PC-9 (cell line): ENCODE measurements at regions not wholly inside any gene's neighbourhood (a gene's known extent, or its start where the extent isn't known, plus 50 kb on each side); places are given as distances from the start of the nearest gene placed in this dataset.

Source experiments
- BruUV-seq: library from RNA; stranded (reverse); fragments of 400-500 nt; replicated peaks from 2 replicates; lab custom pipeline; 2021; lab: Mats Ljungman, UMichigan
- CTCF ChIA-PET: fragments of 300-600 bp; sonication (Branson Sonifier 250); formaldehyde crosslinking; loops from one replicate; lab custom pipeline; 2022; ENCODE audit warnings: antibody characterized with exemption; lab: Charles Lee
- POLR2A ChIA-PET: fragments of 300-600 bp; sonication (Branson Sonifier 250); formaldehyde crosslinking; loops from one replicate; lab custom pipeline; 2022; ENCODE audit warnings: antibody characterized with exemption; ENCODE audit not compliant: unreplicated experiment; lab: Charles Lee
- DNase-seq, 2 experiments: peaks; one replicate each; pipeline versions ENCODE4 v3.0.0 to v3.0.0-alpha.2; 2015 to 2022; ENCODE audit warnings: mixed read lengths in 1 of 2
- H2AFZ ChIP-seq: fragments of 200-600 bp; sonication (generic); 2 replicates; pipeline ENCODE4 v1.8.1; 2017; ENCODE audit warnings: antibody characterized with exemption
- H3F3A ChIP-seq: fragments of 200-600 bp; sonication (generic); 2 replicates; pipeline ENCODE4 v1.8.1; 2017; ENCODE audit warnings: antibody characterized with exemption, mild to moderate bottlenecking, low read depth; ENCODE audit not compliant: insufficient read depth
- H3K27ac ChIP-seq: fragments of 200-600 bp; sonication (generic); 2 replicates; pipeline ENCODE4 v1.6.1; 2016; ENCODE audit warnings: mixed run types
- H3K27me3 ChIP-seq: fragments of 200-600 bp; sonication (generic); 2 replicates; pipeline ENCODE4 v1.6.1; 2016; ENCODE audit warnings: low read depth, mixed run types; ENCODE audit not compliant: insufficient read depth
- H3K36me3 ChIP-seq: fragments of 200-600 bp; sonication (generic); 2 replicates; pipeline ENCODE4 v1.6.1; 2016; ENCODE audit warnings: low read depth, mixed run types
- H3K4me1 ChIP-seq: fragments of 200-600 bp; sonication (generic); replicated peaks from 2 replicates; pipeline ENCODE4 v1.6.1; 2016; ENCODE audit warnings: mixed run types; ENCODE audit not compliant: insufficient read depth
- H3K4me2 ChIP-seq: fragments of 200-600 bp; sonication (generic); 2 replicates; pipeline ENCODE4 v1.6.1; 2017; ENCODE audit warnings: mixed run types
- H3K4me3 ChIP-seq: fragments of 200-600 bp; sonication (generic); 2 replicates; pipeline ENCODE4 v1.6.1; 2016; ENCODE audit warnings: mixed run types
- H3K79me2 ChIP-seq: fragments of 200-600 bp; sonication (generic); 2 replicates; pipeline ENCODE4 v1.6.1; 2017; ENCODE audit warnings: low read depth, mixed run types
- H3K9me2 ChIP-seq: fragments of 200-600 bp; sonication (generic); 2 replicates; pipeline ENCODE4 v1.8.1; 2017; ENCODE audit warnings: mild to moderate bottlenecking; ENCODE audit not compliant: insufficient read depth
- H3K9me3 ChIP-seq: fragments of 200-600 bp; sonication (generic); 2 replicates; pipeline ENCODE4 v1.8.1; 2016; ENCODE audit warnings: low read depth; ENCODE audit not compliant: insufficient read depth
- H4K20me1 ChIP-seq: fragments of 200-600 bp; sonication (generic); 2 replicates; pipeline ENCODE4 v1.8.1; 2017; ENCODE audit not compliant: insufficient read depth
- CTCF ChIP-seq: fragments of 200-600 bp; sonication (generic); conservative IDR thresholded peaks from 2 replicates; pipeline ENCODE4 v1.6.1; 2017; ENCODE audit warnings: mixed run types, antibody characterized with exemption, mild to moderate bottlenecking, moderate library complexity
- EZH2 ChIP-seq: fragments of 200-600 bp; sonication (generic); IDR thresholded peaks from 2 replicates; pipeline ENCODE4 v1.8.0; 2017; ENCODE audit warnings: antibody characterized with exemption, low read depth
- intact Hi-C: fragments of 100-400 bp; cut with micrococcal nuclease; formaldehyde crosslinking; loops from one replicate; pipeline ENCODE4 v1.10.0; 2022; ENCODE audit not compliant: unreplicated experiment

DNA sequence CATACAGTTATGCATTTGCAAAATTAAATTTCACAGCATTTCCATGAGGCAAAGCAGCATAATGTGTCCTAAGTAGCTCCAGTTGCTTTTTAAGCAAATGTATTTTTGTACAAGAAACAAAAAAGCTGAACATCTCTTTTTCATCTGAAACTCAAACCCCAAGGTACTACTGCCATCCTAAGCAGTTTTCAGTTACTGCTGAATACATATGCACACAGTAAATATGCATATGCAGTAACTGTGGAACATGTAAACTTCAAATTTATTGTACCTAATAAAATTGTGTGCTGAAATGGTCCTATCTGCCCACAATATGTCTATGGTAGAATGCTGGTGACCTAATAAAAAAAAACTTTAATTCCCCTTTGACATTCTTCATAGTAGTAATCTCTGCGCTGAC lies 458.6 kb upstream of the INTU start:
- Histone ChIP-seq H3K79me2 (no peaks in the 10 kb centered on the region), H3F3A (no peaks in the 10 kb centered on the region), H2AFZ (no peak overlapping the region), H3K4me3 (no peak overlapping the region), H3K4me2 (no peak overlapping the region), H3K36me3 (no peaks in the 10 kb centered on the region), H4K20me1 (no peaks in the 10 kb centered on the region), H3K27me3 (no peaks in the 10 kb centered on the region), H3K4me1 (no peaks in the 10 kb centered on the region), H3K9me3 (no peaks in the 10 kb centered on the region), H3K27ac (no peak overlapping the region), H3K9me2 (no peaks in the 10 kb centered on the region)
- intact Hi-C loops: no loop called here
- DNase-seq: no peak
- no peak for TF ChIP-seq CTCF
- TF ChIP-seq EZH2: no peak
- no TSS peak for BruUV-seq
- ChIA-PET POLR2A (no interaction called here), CTCF (no interaction called here)

GRCh38 chr4:127174616-127175015 lies 458.1 kb upstream of the INTU start:
- Histone ChIP-seq H4K20me1 (no peaks in the 10 kb centered on the region), H3K27ac (no peak overlapping the region), H3K4me1 (no peaks in the 10 kb centered on the region), H3K36me3 (no peaks in the 10 kb centered on the region), H3K9me2 (no peaks in the 10 kb centered on the region), H3K9me3 (no peaks in the 10 kb centered on the region), H3K27me3 (no peaks in the 10 kb centered on the region), H3K4me2 (no peak overlapping the region), H2AFZ (no peak overlapping the region), H3F3A (no peaks in the 10 kb centered on the region), H3K4me3 (no peak overlapping the region), H3K79me2 (no peaks in the 10 kb centered on the region)
- POLR2A ChIA-PET: no interaction called here
- no peak for DNase-seq
- intact Hi-C loops: no loop called here
- CTCF ChIA-PET: no interaction called here
- TF ChIP-seq CTCF (no peak), EZH2 (no peak)
- BruUV-seq: no TSS peak

- no peaks in the 10 kb centered on the region for H3K4me1 ChIP-seq
- H3K36me3 ChIP-seq: no peaks in the 10 kb centered on the region
- H3K9me3 ChIP-seq: no peaks in the 10 kb centered on the region
- no peak overlapping the region for H3K4me3 ChIP-seq
- H4K20me1 ChIP-seq: no peaks in the 10 kb centered on the region
- H3K27ac ChIP-seq: no peak overlapping the region
- H3K79me2 ChIP-seq: no peaks in the 10 kb centered on the region
- no peak overlapping the region for H3K4me2 ChIP-seq
- ChIA-PET POLR2A (no interaction called here), CTCF (no interaction called here)
- no TSS peak for BruUV-seq
- no peak for DNase-seq
- H3K9me2 ChIP-seq: no peaks in the 10 kb centered on the region
- no peak overlapping the region for H2AFZ ChIP-seq
- TF ChIP-seq CTCF (no peak), EZH2 (no peak)
- H3K27me3 ChIP-seq: no peaks in the 10 kb centered on the region
- no peaks in the 10 kb centered on the region for H3F3A ChIP-seq
- intact Hi-C loops: no loop called here
These were observed 453.3 kb upstream of the INTU start for GRCh38 chr4:127179256-127180087.
